B cell (primary cell): ENCODE measurements at regions not wholly inside any gene's neighbourhood (a gene's known extent, or its start where the extent isn't known, plus 50 kb on each side); places are given as distances from the start of the nearest gene placed in this dataset.
"Not testable (repeated sequence)": the region's sequence is repeated elsewhere in the genome, so short reads cannot be mapped to it uniquely, and the experiment has no call there.

ENCODE experiments used
- ATAC-seq: fragments of 200-7000 bp; cut with Tn5 transposase; one replicate; pipeline ENCODE4 v1.10.0; 2021; ENCODE audit warnings: low read depth, mild to moderate bottlenecking, moderate number of reproducible peaks, moderate library complexity
- CTCF ChIA-PET: fragments of 350-600 bp; sonication (Branson Sonifier 250); formaldehyde crosslinking; loops from one replicate; lab custom pipeline; 2021; ENCODE audit warnings: antibody characterized with exemption, inconsistent platforms; lab: Charles Lee
- POLR2A ChIA-PET: fragments of 350-600 bp; sonication (Branson Sonifier 250); formaldehyde crosslinking; loops from one replicate; lab custom pipeline; 2021; ENCODE audit warnings: antibody characterized with exemption; lab: Charles Lee
- DNase-seq: peaks from one replicate; pipeline ENCODE4 v3.0.0; 2013
- H2AFZ ChIP-seq: 2 replicates; pipeline ENCODE4 v1.6.1; 2012; ENCODE audit warnings: mild to moderate bottlenecking, low read depth, low read length; ENCODE audit not compliant: insufficient read depth, poor library complexity, severe bottlenecking
- H3K27ac ChIP-seq, 2 donors: 1 replicate in 1 of 2; 2 replicates in 1 of 2; pipeline ENCODE4 v1.5.1; 2012 to 2013; ENCODE audit warnings: low read length in 2 of 2, mild to moderate bottlenecking in 2 of 2, moderate library complexity in 1 of 2
- H3K27me3 ChIP-seq, 4 experiments: fragments of 200-600 bp in 1 of 4; sonication (generic) in 1 of 4; replicated peaks in 1 of 4; 1 replicate in 2 of 4; 2 replicates in 2 of 4; pipeline versions ENCODE4 v1.6.1 to v1.7.0; 2013 to 2016; ENCODE audit warnings: low read length in 3 of 4, mild to moderate bottlenecking in 2 of 4, mixed read lengths in 1 of 4, moderate library complexity in 1 of 4; ENCODE audit not compliant: insufficient read depth in 4 of 4, control insufficient read depth in 3 of 4; ENCODE audit errors: control extremely low read depth in 1 of 4
- H3K36me3 ChIP-seq, 2 experiments: replicated peaks in 1 of 2; 1 replicate in 1 of 2; 2 replicates in 1 of 2; pipeline versions ENCODE4 v1.6.1 to v1.7.1; 2013; ENCODE audit warnings: low read length in 1 of 2; ENCODE audit not compliant: insufficient read depth in 2 of 2, control insufficient read depth in 1 of 2; ENCODE audit errors: control extremely low read depth in 1 of 2, extremely low read depth in 1 of 2
- H3K4me1 ChIP-seq, 2 donors: fragments of 200-600 bp in 1 of 2; sonication (generic) in 1 of 2; 1 replicate in 1 of 2; 2 replicates in 1 of 2; pipeline versions ENCODE4 v1.5.1 to v1.6.1; 2013 to 2017; ENCODE audit warnings: low read length in 2 of 2; ENCODE audit not compliant: control insufficient read depth in 2 of 2, insufficient read depth in 2 of 2
- H3K4me2 ChIP-seq: replicated peaks from 2 replicates; pipeline ENCODE3; 2012; ENCODE audit warnings: mild to moderate bottlenecking, low read depth, low read length; ENCODE audit not compliant: poor library complexity, severe bottlenecking
- H3K4me3 ChIP-seq, 5 experiments: fragments of 200-600 bp in 1 of 5; sonication (generic) in 1 of 5; 1 replicate in 3 of 5; 2 replicates in 2 of 5; pipeline versions ENCODE4 v1.5.1 to v1.7.0; 2011 to 2016; ENCODE audit warnings: low read length in 4 of 5, mild to moderate bottlenecking in 4 of 5, low read depth in 2 of 5, control low read depth in 1 of 5, moderate library complexity in 1 of 5; ENCODE audit not compliant: insufficient read depth in 1 of 5; ENCODE audit errors: control extremely low read depth in 1 of 5, extremely low read depth in 1 of 5
- H3K79me2 ChIP-seq: fragments of 200-600 bp; sonication (generic); one replicate; pipeline ENCODE4 v1.6.0; 2016; ENCODE audit warnings: low read length; ENCODE audit not compliant: control insufficient read depth, insufficient read depth
- H3K9ac ChIP-seq: fragments of 200-600 bp; sonication (generic); 2 replicates; pipeline ENCODE4 v1.6.1; 2017; ENCODE audit warnings: mild to moderate bottlenecking, low read length, moderate library complexity
- H3K9me3 ChIP-seq, 3 donors: one replicate each; pipeline versions ENCODE4 v1.6.1 to v1.7.1; 2013; ENCODE audit warnings: low read length in 2 of 3; ENCODE audit not compliant: control insufficient read depth in 2 of 3, insufficient read depth in 1 of 3; ENCODE audit errors: control extremely low read depth in 1 of 3
- H4K20me1 ChIP-seq: 2 replicates; pipeline ENCODE4 v1.6.0; 2012; ENCODE audit warnings: mild to moderate bottlenecking, low read length; ENCODE audit not compliant: insufficient read depth, control insufficient read depth, poor library complexity, severe bottlenecking
- H3K27ac Mint-ChIP-seq: one replicate; pipeline ENCODE4 v1.8.0; 2021; ENCODE audit warnings: mixed read lengths
- H3K27me3 Mint-ChIP-seq: one replicate; pipeline ENCODE4 v1.8.0; 2021; ENCODE audit warnings: mixed read lengths
- H3K4me1 Mint-ChIP-seq: one replicate; pipeline ENCODE4 v1.8.0; 2021; ENCODE audit warnings: mixed read lengths
- H3K4me3 Mint-ChIP-seq: one replicate; pipeline ENCODE4 v1.8.0; 2021; ENCODE audit warnings: mixed read lengths
- H3K9me3 Mint-ChIP-seq: one replicate; pipeline ENCODE4 v1.8.0; 2022; ENCODE audit warnings: mixed read lengths; ENCODE audit not compliant: insufficient read depth
- EZH2 ChIP-seq: IDR thresholded peaks from 2 replicates; pipeline ENCODE4 v1.6.1; 2012; ENCODE audit warnings: borderline replicate concordance, low read depth, mild to moderate bottlenecking, moderate library complexity, low read length; ENCODE audit not compliant: insufficient read depth, poor library complexity, severe bottlenecking
- WGBS: methylation state at CpG from one replicate; pipeline ENCODE4 v1.1.5; 2013; ENCODE audit warnings: missing lambda C conversion rate; ENCODE audit not compliant: insufficient coverage; 5-methylcytosine and 5-hydroxymethylcytosine counted together
- intact Hi-C: fragments of 100-400 bp; cut with micrococcal nuclease; formaldehyde crosslinking; loops from one replicate; pipeline ENCODE4 v1.10.0; 2022
- TF ChIP-seq, protein P1 (sequence below): fragments of 200-600 bp; IDR thresholded peaks from one replicate; pipeline ENCODE4 v1.8.0; 2022; ENCODE audit warnings: antibody characterized with exemption, mild to moderate bottlenecking

GRCh38 chr6:1212919-1213318 is 99.0 kb upstream of the FOXQ1 start:
- H3K4me3 ChIP-seq: no peak overlapping the region

DNA sequence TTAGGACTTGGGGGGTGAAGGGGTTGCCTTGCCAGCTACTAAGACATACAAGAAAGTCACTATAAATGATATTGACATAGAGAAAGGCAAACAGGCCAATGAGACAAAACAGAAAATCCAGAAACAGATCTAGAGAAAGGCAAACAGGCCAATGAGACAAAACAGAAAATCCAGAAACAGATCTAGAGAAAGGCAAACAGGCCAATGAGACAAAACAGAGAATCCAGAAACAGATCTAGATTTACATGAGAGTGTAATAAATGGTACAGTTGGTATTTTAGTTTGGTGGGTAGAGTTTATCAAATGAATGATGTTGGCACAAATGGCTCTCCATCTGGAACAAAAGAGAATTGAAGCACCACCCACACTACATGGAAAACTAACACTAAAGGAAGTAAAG is 99.8 kb upstream of the FOXQ1 start:
- H3K4me2 ChIP-seq, H3K27ac ChIP-seq, H3K9me3 Mint-ChIP-seq, H4K20me1 ChIP-seq, H3K36me3 ChIP-seq, H3K4me3 Mint-ChIP-seq, intact Hi-C loops, H3K4me1 Mint-ChIP-seq, H3K27ac Mint-ChIP-seq, POLR2A ChIA-PET, H3K79me2 ChIP-seq, DNase-seq, CTCF ChIA-PET, H2AFZ ChIP-seq, H3K4me1 ChIP-seq, H3K27me3 ChIP-seq, H3K4me3 ChIP-seq, H3K9me3 ChIP-seq, H3K9ac ChIP-seq, ATAC-seq: not testable (repeated sequence)
- peaks cover 24% of the 10 kb centered on the region for H3K27me3 Mint-ChIP-seq

More at GRCh38 chr6:1212919-1213318, 99.0 kb upstream of the FOXQ1 start:
- H3K9me3 Mint-ChIP-seq: no peaks in the 10 kb centered on the region
- ChIA-PET POLR2A (no interaction called here), CTCF (no interaction called here)
- Histone ChIP-seq H3K36me3 (no peaks in the 10 kb centered on the region), H3K4me1 (no peaks in the 10 kb centered on the region), H3K9ac (no peak overlapping the region), H3K27ac (no peak overlapping the region), H3K79me2 (no peaks in the 10 kb centered on the region), H3K27me3 (peaks cover 0 to 5% (median 0%) of the 10 kb centered on the region in 4 experiments), H3K9me3 (peaks cover 0 to 7% (median 0%) of the 10 kb centered on the region in 3 donors), H4K20me1 (no peaks in the 10 kb centered on the region), H2AFZ (no peak overlapping the region), H3K4me2 (no peak overlapping the region)
- WGBS: no CpG with 5 or more reads among the region's 2 CpGs
- ATAC-seq: no peak
- no peak overlapping the region for H3K27ac Mint-ChIP-seq
- no peak for DNase-seq
- H3K4me3 Mint-ChIP-seq: no peak overlapping the region
- intact Hi-C loops: no loop called here
- peaks cover 19% of the 10 kb centered on the region for H3K27me3 Mint-ChIP-seq
- TF ChIP-seq, protein P1, sequence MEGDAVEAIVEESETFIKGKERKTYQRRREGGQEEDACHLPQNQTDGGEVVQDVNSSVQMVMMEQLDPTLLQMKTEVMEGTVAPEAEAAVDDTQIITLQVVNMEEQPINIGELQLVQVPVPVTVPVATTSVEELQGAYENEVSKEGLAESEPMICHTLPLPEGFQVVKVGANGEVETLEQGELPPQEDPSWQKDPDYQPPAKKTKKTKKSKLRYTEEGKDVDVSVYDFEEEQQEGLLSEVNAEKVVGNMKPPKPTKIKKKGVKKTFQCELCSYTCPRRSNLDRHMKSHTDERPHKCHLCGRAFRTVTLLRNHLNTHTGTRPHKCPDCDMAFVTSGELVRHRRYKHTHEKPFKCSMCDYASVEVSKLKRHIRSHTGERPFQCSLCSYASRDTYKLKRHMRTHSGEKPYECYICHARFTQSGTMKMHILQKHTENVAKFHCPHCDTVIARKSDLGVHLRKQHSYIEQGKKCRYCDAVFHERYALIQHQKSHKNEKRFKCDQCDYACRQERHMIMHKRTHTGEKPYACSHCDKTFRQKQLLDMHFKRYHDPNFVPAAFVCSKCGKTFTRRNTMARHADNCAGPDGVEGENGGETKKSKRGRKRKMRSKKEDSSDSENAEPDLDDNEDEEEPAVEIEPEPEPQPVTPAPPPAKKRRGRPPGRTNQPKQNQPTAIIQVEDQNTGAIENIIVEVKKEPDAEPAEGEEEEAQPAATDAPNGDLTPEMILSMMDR: no peak
- no peak for TF ChIP-seq EZH2
- no peaks in the 10 kb centered on the region for H3K4me1 Mint-ChIP-seq

GRCh38 chr6:1210631-1211030 is 101.3 kb upstream of the FOXQ1 start:
- ATAC-seq, H3K4me3 ChIP-seq, H3K27ac Mint-ChIP-seq, H3K4me1 ChIP-seq, H3K9me3 Mint-ChIP-seq, H3K9me3 ChIP-seq, H3K27me3 ChIP-seq, H3K9ac ChIP-seq, POLR2A ChIA-PET, H3K79me2 ChIP-seq, H3K4me3 Mint-ChIP-seq, H4K20me1 ChIP-seq, H3K27ac ChIP-seq, H3K4me2 ChIP-seq, intact Hi-C loops, H3K4me1 Mint-ChIP-seq, CTCF ChIA-PET, DNase-seq, H3K36me3 ChIP-seq, H2AFZ ChIP-seq: not testable (repeated sequence)
- peaks cover 30% of the 10 kb centered on the region for H3K27me3 Mint-ChIP-seq
- no CpG with 5 or more reads among the region's 1 CpG for WGBS
